Fibroblast of pulmonary artery (primary cell): ENCODE measurements at regions not wholly inside any gene's neighbourhood (a gene's known extent, or its start where the extent isn't known, plus 50 kb on each side); places are given as distances from the start of the nearest gene placed in this dataset.

Experiments used
- DNase-seq: peaks from one replicate; pipeline ENCODE4 v3.0.0-alpha.2; 2010; ENCODE audit warnings: low read depth
- H3K4me3 ChIP-seq: replicated peaks from 2 replicates; pipeline ENCODE4 v1.5.1; 2011; ENCODE audit warnings: low read depth, mild to moderate bottlenecking, control low read depth, low read length, moderate library complexity
- CTCF ChIP-seq: IDR thresholded peaks from 2 replicates; pipeline ENCODE4 v1.5.1; 2011; ENCODE audit warnings: mild to moderate bottlenecking, control low read depth, low read length, inconsistent platforms; ENCODE audit errors: missing control alignments

- DNase-seq, result no peak
- TF ChIP-seq CTCF, result no peak
- H3K4me3 ChIP-seq, result no peak overlapping the region
Observed at GRCh38 chr13:40132249-40132648, 476.8 kb downstream of the COG6 start.

GRCh38 chr13:40136896-40137295 is 481.4 kb downstream of the COG6 start:
- no peak for TF ChIP-seq CTCF
- H3K4me3 ChIP-seq, result no peak overlapping the region
- no peak for DNase-seq

GRCh38 chr13:40137400-40137799 is 481.9 kb downstream of the COG6 start:
- H3K4me3 ChIP-seq, result no peak overlapping the region
- no peak for DNase-seq
- no peak for TF ChIP-seq CTCF

GRCh38 chr13:40139896-40140520 is 484.5 kb downstream of the COG6 start:
- no peak for TF ChIP-seq CTCF
- peak; percentile 49 for DNase-seq

GRCh38 chr13:40141859-40142555 is 486.5 kb downstream of the COG6 start:
- no peak for DNase-seq
- TF ChIP-seq CTCF, result no peak
- H3K4me3 ChIP-seq, result no peak overlapping the region

More at GRCh38 chr13:40139896-40140520, 484.5 kb downstream of the COG6 start:
- H3K4me3 ChIP-seq, result no peak overlapping the region

GRCh38 chr13:40143106-40143505 is 487.6 kb downstream of the COG6 start:
- no peak for TF ChIP-seq CTCF
- no peak for DNase-seq
- H3K4me3 ChIP-seq, result no peak overlapping the region

- no peak for TF ChIP-seq CTCF
- DNase-seq, result no peak
- no peak overlapping the region for H3K4me3 ChIP-seq
Observed at GRCh38 chr13:40143559-40143958, 488.1 kb downstream of the COG6 start.
